Ascending aorta (tissue), 2 donors: ENCODE measurements at regions not wholly inside any gene's neighbourhood (a gene's known extent, or its start where the extent isn't known, plus 50 kb on each side); places are given as distances from the start of the nearest gene placed in this dataset.

Experiments
- DNase-seq, 2 donors: peaks; one replicate each; pipeline ENCODE4 v3.0.0-alpha.2; 2019; ENCODE audit warnings: low spot score in 2 of 2
- H3K27ac ChIP-seq, 2 donors: fragments of 200-600 bp; sonication (generic); one replicate each; pipeline ENCODE4 v1.5.1; 2016 to 2017; ENCODE audit warnings: mild to moderate bottlenecking in 1 of 2
- H3K27me3 ChIP-seq: fragments of 200-600 bp; sonication (generic); one replicate; pipeline ENCODE4 v1.5.1; 2017
- H3K36me3 ChIP-seq, 2 donors: fragments of 200-600 bp; sonication (generic); one replicate each; pipeline ENCODE4 v1.5.1; 2016
- H3K4me1 ChIP-seq, 2 donors: fragments of 200-600 bp; sonication (generic); one replicate each; pipeline ENCODE4 v1.5.1; 2016 to 2017; ENCODE audit warnings: mild to moderate bottlenecking in 1 of 2
- H3K4me3 ChIP-seq, 2 donors: fragments of 200-600 bp; sonication (generic); one replicate each; pipeline ENCODE4 v1.5.1; 2016 to 2017; ENCODE audit warnings: mild to moderate bottlenecking in 1 of 2
- H3K9me3 ChIP-seq, 2 donors: fragments of 200-600 bp; sonication (generic); one replicate each; pipeline ENCODE4 v1.5.1; 2016
- CTCF ChIP-seq, 3 experiments: fragments of 200-600 bp in 2 of 3; fragments of 450-650 bp in 1 of 3; sonication (generic) in 2 of 3; IDR thresholded peaks; one replicate each; pipeline ENCODE4 v1.5.1; 2016 to 2019; ENCODE audit warnings: antibody characterized with exemption in 3 of 3, mild to moderate bottlenecking in 1 of 3, moderate library complexity in 1 of 3
- intact Hi-C: fragments of 100-400 bp; cut with DNase I; formaldehyde crosslinking; loops from one replicate; pipeline ENCODE4 v1.15.1; 2023

GRCh38 chr2:165033402-165033801, 78.1 kb upstream of the SLC38A11 start:
- intact Hi-C loops, result no loop called here
- no peak for DNase-seq
- no peak for TF ChIP-seq CTCF (IDR thresholded peaks at IDR 0.05)

DNA sequence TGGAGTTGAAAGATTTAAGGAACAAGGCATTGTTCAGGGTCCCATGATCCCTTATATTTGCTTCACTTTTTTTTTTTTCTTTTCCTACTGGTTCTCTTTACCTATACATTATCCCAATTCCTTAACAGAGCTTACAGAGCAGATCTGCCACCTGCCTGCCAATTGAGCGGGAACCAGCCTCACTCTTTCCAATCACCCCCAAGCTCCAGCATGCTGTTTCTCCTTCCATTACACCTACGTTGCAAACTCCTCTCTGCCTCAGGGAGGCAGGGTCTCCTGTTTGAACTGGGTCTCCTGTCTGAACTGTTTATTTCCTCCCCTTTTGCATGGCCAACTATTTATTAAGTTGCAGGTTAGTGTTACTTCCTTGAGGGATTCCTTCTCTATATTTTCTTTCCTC, 77.2 kb upstream of the SLC38A11 start:
- no peak for TF ChIP-seq CTCF (IDR thresholded peaks at IDR 0.05)
- no peak overlapping the region for H3K27ac ChIP-seq
- intact Hi-C loops, result no loop called here
- no peaks in the 10 kb centered on the region for H3K4me1 ChIP-seq
- H3K9me3 ChIP-seq, result no peaks in the 10 kb centered on the region
- no peaks in the 10 kb centered on the region for H3K36me3 ChIP-seq
- no peaks in the 10 kb centered on the region for H3K27me3 ChIP-seq
- no peak overlapping the region for H3K4me3 ChIP-seq
- no peak for DNase-seq

More at GRCh38 chr2:165033402-165033801, 78.1 kb upstream of the SLC38A11 start:
- Histone ChIP-seq H3K9me3 (no peaks in the 10 kb centered on the region), H3K36me3 (no peaks in the 10 kb centered on the region), H3K27ac (no peak overlapping the region), H3K4me3 (no peak overlapping the region), H3K4me1 (no peaks in the 10 kb centered on the region), H3K27me3 (no peaks in the 10 kb centered on the region)

GRCh38 chr2:165024199-165024598, 68.9 kb upstream of the SLC38A11 start:
- TF ChIP-seq CTCF (IDR thresholded peaks at IDR 0.05), result no peak
- no peaks in the 10 kb centered on the region for H3K27me3 ChIP-seq
- DNase-seq, result no peak
- intact Hi-C loops, result no loop called here
- no peaks in the 10 kb centered on the region for H3K36me3 ChIP-seq
- no peaks in the 10 kb centered on the region for H3K9me3 ChIP-seq
- H3K4me1 ChIP-seq, result no peaks in the 10 kb centered on the region
- H3K27ac ChIP-seq, result no peak overlapping the region
- H3K4me3 ChIP-seq, result no peak overlapping the region

DNA sequence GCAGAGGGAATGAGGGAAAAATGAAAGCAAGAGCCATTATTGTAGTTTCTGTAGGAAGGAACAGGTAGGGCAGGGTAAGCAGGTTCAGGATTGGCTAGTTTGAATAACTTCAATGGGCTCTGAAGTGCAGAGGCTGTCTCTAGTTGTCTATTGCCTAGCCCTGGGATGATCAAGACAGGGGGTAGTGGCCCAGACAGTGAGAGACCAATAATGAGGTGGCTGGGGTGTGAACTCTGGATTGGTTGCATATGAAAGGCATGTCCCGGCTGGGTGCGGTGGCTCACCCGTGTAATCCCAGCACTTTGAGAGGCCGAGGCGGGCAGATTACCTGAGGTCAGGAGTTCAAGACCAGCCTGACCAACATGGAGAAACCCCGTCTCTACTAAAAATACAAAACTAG, 67.5 kb upstream of the SLC38A11 start:
- Histone ChIP-seq H3K36me3 (no peaks in the 10 kb centered on the region), H3K27me3 (no peaks in the 10 kb centered on the region), H3K9me3 (no peaks in the 10 kb centered on the region), H3K4me1 (no peaks in the 10 kb centered on the region), H3K27ac (no peak overlapping the region), H3K4me3 (no peak overlapping the region)
- DNase-seq, result no peak
- no peak for TF ChIP-seq CTCF (IDR thresholded peaks at IDR 0.05)
- intact Hi-C loops, result no loop called here

GRCh38 chr2:165017966-165018596, 62.8 kb upstream of the SLC38A11 start:
- intact Hi-C loops, result no loop called here
- no peaks in the 10 kb centered on the region for H3K36me3 ChIP-seq
- DNase-seq, result no peak

More at GRCh38 chr2:165017966-165018596, 62.8 kb upstream of the SLC38A11 start:
- Histone ChIP-seq H3K27ac (no peak overlapping the region), H3K9me3 (no peaks in the 10 kb centered on the region), H3K4me3 (no peak overlapping the region), H3K27me3 (no peaks in the 10 kb centered on the region), H3K4me1 (no peaks in the 10 kb centered on the region)
- TF ChIP-seq CTCF (IDR thresholded peaks at IDR 0.05), result no peak
